Coronary artery (tissue), 2 donors: ENCODE measurements at regions not wholly inside any gene's neighbourhood (a gene's known extent, or its start where the extent isn't known, plus 50 kb on each side); places are given as distances from the start of the nearest gene placed in this dataset.

Experiments
- DNase-seq: peaks from one replicate; pipeline ENCODE4 v3.0.0-alpha.2; 2017; ENCODE audit warnings: low spot score
- H3K27ac ChIP-seq, 2 donors: fragments of 200-600 bp; sonication (generic); one replicate each; pipeline ENCODE4 v1.5.1; 2016 to 2019
- H3K4me3 ChIP-seq: fragments of 200-600 bp; sonication (generic); 2 replicates; pipeline ENCODE4 v1.5.1; 2016; ENCODE audit warnings: mild to moderate bottlenecking, moderate library complexity
- CTCF ChIP-seq: fragments of 200-600 bp; sonication (generic); IDR thresholded peaks from one replicate; pipeline ENCODE4 v1.5.1; 2019; ENCODE audit warnings: antibody characterized with exemption

DNA sequence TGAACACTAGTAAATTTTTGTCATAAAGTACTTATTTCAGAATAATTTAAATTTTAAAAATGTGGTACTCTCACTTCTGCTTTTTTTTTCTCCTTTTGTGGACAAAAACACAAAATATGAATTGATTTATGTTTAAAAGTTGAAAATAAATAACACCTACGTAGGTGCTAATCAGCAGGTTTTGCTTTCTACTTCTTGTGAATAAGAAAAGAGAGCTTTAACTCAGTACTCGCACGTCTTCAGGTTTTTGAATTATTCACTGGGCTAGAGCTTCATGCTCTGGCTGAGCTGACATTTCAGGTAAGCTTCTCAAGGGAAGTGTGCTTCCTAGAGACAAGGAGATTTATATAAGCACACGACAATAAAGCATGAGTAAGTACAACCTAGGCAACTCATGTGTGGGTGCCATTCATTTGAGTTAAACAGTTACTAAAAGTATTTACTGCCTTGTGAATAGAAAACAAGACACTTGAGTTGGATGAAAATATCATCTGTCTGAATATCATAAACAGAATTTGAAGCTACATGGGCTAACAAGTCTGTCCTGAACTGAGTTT is 190.0 kb upstream of the POT1 start:
- TF ChIP-seq CTCF: no peak
- DNase-seq: no peak
- H3K27ac ChIP-seq: no peak overlapping the region
- no peak overlapping the region for H3K4me3 ChIP-seq

DNA sequence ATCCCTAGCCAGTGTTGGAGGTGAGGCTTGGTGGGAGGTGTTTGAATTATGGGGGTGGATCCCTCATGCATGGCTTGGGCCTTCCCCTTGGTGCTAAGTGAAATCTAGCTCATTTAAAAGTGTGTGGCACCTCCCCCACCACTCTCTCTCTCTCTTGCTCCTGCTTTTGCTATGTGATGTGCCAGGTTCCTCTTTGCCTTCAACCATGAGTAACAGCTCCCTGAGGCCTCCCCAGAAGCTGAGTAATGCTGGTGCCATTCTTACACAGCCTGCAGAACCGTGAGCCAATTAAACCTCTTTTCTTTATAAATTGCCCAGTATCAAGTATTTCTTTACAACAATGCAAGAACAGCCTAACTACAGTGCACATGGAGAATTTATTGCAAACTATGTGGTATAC is 188.8 kb upstream of the POT1 start:
- no peak for DNase-seq
- no peak for TF ChIP-seq CTCF
- H3K4me3 ChIP-seq: no peak overlapping the region
- H3K27ac ChIP-seq: no peak overlapping the region

- TF ChIP-seq CTCF: no peak
- Histone ChIP-seq H3K4me3 (no peak overlapping the region), H3K27ac (no peak overlapping the region)
- DNase-seq: no peak
Observed at GRCh38 chr7:125112850-125113249, 183.2 kb upstream of the POT1 start.

- Histone ChIP-seq H3K4me3 (no peak overlapping the region), H3K27ac (no peak overlapping the region)
- no peak for TF ChIP-seq CTCF
- no peak for DNase-seq
Observed at GRCh38 chr7:125099519-125099918, 169.9 kb upstream of the POT1 start.

- no peak overlapping the region for H3K27ac ChIP-seq
- no peak overlapping the region for H3K4me3 ChIP-seq
- DNase-seq: no peak
- no peak for TF ChIP-seq CTCF
Observed at GRCh38 chr7:125098377-125098970, 168.8 kb upstream of the POT1 start.

DNA sequence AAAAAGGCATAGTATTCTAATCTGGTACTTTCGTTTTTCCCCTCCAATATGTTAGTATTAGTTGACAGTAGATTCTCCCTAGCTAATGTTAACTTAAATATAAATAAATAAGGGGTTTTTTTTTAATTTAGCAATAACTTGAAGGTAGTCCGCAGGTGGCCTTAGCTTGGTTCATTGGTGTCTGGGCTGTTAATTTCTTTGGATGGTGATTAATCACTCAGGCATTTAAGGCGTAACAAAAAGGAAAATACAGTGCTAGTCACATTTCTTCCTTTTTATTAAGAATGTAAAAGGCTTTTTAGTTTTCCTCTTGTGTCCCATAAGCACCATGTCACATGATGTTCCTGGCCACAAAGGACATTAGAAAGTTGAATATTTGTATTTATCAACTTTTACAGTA is 161.0 kb upstream of the POT1 start:
- no peak for TF ChIP-seq CTCF
- DNase-seq: no peak
- H3K27ac ChIP-seq: no peak overlapping the region
- no peak overlapping the region for H3K4me3 ChIP-seq

DNA sequence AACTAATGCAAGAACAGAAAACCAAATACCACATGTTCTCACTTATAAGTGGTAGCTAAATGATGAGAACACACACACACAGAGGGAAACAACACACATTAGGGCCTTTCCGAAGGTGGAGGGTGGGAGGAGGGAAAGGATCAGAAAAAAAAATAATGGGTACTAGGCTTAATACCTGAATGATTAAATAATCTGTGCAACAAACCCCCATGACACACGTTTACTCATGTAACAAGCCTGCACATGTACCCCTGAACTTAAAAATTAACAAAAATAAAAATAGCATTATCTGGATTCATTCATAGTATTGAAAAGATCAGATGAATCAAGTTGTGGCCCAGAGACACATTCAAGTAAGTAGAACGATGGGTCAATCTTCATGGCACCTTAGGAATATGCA is 159.5 kb upstream of the POT1 start:
- no peak overlapping the region for H3K27ac ChIP-seq
- H3K4me3 ChIP-seq: no peak overlapping the region
- TF ChIP-seq CTCF: no peak
- no peak for DNase-seq
